Fibroblast of the aortic adventitia (primary cell): ENCODE measurements at regions not wholly inside any gene's neighbourhood (a gene's known extent, or its start where the extent isn't known, plus 50 kb on each side); places are given as distances from the start of the nearest gene placed in this dataset.
A peak's percentile ranks its signal among the peaks of the same experiment; 100 is the strongest.

Experiments used
- DNase-seq: peaks from one replicate; pipeline ENCODE4 v3.0.0-alpha.2; 2010; ENCODE audit warnings: low read depth
- H3K4me3 ChIP-seq: 2 replicates; pipeline ENCODE4 v1.5.1; 2011; ENCODE audit warnings: low read depth, mild to moderate bottlenecking, control low read depth, low read length, moderate library complexity
- TF ChIP-seq, protein P1 (sequence below): IDR thresholded peaks from 2 replicates; pipeline ENCODE4 v1.5.1; 2011; ENCODE audit warnings: mild to moderate bottlenecking, low read length, control low read depth, inconsistent platforms; ENCODE audit not compliant: insufficient read depth

DNA sequence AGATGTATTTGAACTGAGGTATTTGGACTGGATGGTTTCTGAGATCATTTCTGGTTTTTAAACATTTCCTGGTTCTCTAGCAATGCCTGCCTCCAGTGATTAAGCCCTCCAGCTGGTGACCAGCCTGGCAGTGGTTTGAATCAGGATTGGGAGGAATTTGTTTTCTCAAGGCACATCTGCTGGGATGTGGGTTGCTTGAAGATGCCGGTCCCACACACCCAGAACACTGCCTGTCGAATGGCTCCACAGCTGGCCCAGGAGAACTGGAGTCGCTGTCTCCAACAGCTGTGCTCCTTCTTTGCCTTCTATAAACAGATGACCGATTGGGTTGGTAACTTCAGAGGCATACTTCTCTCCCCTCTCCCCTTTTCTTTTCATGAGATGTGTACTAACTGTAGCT lies 258.0 kb upstream of the DDHD1 start:
- peak; percentile 66 for DNase-seq
- no peak overlapping the region for H3K4me3 ChIP-seq
- TF ChIP-seq, protein P1, sequence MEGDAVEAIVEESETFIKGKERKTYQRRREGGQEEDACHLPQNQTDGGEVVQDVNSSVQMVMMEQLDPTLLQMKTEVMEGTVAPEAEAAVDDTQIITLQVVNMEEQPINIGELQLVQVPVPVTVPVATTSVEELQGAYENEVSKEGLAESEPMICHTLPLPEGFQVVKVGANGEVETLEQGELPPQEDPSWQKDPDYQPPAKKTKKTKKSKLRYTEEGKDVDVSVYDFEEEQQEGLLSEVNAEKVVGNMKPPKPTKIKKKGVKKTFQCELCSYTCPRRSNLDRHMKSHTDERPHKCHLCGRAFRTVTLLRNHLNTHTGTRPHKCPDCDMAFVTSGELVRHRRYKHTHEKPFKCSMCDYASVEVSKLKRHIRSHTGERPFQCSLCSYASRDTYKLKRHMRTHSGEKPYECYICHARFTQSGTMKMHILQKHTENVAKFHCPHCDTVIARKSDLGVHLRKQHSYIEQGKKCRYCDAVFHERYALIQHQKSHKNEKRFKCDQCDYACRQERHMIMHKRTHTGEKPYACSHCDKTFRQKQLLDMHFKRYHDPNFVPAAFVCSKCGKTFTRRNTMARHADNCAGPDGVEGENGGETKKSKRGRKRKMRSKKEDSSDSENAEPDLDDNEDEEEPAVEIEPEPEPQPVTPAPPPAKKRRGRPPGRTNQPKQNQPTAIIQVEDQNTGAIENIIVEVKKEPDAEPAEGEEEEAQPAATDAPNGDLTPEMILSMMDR = no peak

- TF ChIP-seq, protein P1 = no peak
- no peak overlapping the region for H3K4me3 ChIP-seq
- DNase-seq = no peak
These were observed 256.8 kb upstream of the DDHD1 start for GRCh38 chr14:53409969-53410368.

GRCh38 chr14:53409289-53409688 lies 256.2 kb upstream of the DDHD1 start:
- no peak overlapping the region for H3K4me3 ChIP-seq
- no peak for DNase-seq
- TF ChIP-seq, protein P1 = no peak

GRCh38 chr14:53408175-53408879 lies 255.2 kb upstream of the DDHD1 start:
- DNase-seq = no peak
- TF ChIP-seq, protein P1 = no peak
- no peak overlapping the region for H3K4me3 ChIP-seq

- TF ChIP-seq, protein P1 = no peak
- H3K4me3 ChIP-seq = no peak overlapping the region
- no peak for DNase-seq
These were observed 253.4 kb upstream of the DDHD1 start for GRCh38 chr14:53406519-53406918.

GRCh38 chr14:53401646-53402045 lies 248.5 kb upstream of the DDHD1 start:
- TF ChIP-seq, protein P1 = no peak
- no peak for DNase-seq

DNA sequence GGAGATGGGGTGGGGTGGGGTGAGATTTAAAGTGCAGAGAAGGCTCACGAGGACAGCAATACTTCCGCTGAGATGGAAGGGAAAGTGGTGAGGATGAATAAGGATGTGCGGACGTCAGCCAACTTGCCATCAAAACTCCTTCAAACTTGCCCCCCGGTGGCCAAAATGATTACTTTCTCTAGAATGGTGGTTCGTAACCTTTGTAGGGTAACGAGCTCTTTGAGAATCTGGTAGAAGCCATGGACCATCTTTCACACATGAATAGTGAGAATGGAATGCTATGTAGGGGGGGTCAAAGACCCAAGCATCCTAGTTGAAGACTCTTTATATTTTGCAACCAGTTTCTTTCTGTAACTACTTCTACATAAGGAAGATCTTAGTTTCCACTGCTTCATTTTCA lies 245.9 kb upstream of the DDHD1 start:
- TF ChIP-seq, protein P1 = peak; percentile 33
- DNase-seq = peak; percentile 34
- H3K4me3 ChIP-seq = no peak overlapping the region

More at GRCh38 chr14:53401646-53402045, 248.5 kb upstream of the DDHD1 start:
- no peak overlapping the region for H3K4me3 ChIP-seq
